Head of caudate nucleus (tissue), 42 donors: ENCODE measurements at regions not wholly inside any gene's neighbourhood (a gene's known extent, or its start where the extent isn't known, plus 50 kb on each side); places are given as distances from the start of the nearest gene placed in this dataset.
"Not testable (repeated sequence)": the region's sequence is repeated elsewhere in the genome, so short reads cannot be mapped to it uniquely, and the experiment has no call there.

Experiments used
- DNase-seq, 42 donors: peaks; one replicate each; pipeline versions ENCODE4 v3.0.0 to v3.0.0-alpha.2; 2020 to 2021; ENCODE audit warnings: mixed read lengths in 7 of 42
- intact Hi-C: fragments of 100-400 bp; cut with DNase I; formaldehyde crosslinking; loops from one replicate; pipeline ENCODE4 v1.15.0; 2022

DNA sequence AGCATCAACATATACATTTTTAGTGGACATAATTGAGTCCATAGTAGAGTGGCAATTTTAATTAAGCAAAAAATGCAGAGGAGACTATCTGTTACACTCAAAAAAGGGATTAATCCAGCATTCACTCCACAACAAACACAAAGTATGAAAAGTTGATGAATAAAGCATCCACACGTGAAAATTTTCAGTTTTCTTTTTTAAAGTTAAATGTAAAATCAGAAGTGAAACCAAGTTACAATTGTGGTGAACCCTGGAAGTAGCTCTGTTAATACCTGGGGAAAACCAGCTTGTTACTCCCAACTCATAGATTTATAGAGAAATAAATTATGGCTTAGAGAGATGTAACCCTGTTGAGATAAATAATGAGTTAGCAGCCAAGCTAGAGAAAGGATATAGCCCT is 807.8 kb downstream of the TRIB2 start:
- intact Hi-C loops = no loop called here
- no peak for DNase-seq

DNA sequence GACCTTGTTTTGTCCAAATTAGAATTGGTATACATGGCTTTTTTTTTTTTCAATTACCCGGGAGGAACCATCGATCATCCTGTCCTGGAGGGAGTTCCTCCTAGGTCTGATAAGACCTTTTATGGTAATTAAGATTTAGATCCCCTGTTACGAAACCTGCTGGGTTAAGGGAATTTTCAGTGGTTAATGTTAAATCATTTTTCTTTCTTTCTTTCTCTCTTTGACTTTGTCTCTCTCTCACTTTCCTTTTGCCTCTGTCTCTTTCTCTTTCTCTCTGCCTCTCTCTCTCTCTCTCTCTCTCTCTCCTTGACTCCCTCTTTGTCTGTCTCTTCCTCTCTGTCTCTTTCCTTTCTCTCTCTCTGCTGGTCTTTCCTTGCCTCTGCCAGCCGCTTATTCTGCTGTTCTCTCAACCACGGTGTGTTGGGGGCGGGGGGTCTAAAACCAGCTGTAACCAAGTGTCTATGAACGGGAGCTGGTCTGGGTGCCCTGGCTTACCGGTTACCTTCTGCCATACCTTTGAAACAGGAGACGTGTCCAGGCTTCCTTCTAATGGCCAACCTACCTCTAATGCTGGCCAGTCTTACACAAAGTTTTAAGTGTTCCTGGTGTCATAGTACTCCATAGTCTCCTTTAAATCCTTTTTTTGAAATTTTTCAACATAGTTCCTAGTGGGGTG is 815.1 kb downstream of the TRIB2 start:
- intact Hi-C loops, DNase-seq: not testable (repeated sequence)

DNA sequence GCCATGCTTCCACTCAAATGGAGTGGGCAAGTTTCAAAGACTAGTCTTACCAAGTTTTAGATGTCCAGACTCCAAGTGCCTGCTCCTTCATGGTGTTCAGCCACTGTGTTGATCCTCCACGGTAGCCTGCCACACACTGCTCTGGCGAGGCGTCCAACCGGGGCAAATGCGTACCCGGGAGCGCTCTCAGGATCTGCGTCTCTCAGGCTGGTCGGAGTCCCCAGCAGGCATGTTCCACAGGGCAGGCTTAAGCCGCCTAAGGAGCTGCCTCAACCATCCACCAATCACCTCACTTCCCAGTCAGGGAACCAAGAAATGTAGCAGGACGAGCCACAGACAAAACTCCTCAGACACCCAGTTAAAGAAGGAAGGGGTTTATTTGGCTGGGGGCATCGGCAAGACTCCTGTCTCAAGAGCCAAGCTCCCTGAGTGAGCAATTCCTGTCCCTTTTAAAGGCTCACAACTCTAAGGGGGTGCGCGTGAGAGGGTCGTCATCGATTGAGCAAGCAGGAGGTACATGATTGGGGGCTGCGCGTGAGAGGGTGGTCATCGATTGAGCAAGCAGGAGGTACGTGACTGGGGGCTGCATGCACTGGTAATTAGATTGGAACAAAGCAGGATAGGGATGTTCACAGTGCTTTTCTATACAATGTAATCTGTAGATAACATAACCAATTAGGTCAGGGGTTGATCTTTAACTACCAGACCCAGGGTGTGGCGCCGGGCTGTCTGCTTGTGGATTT is 816.2 kb downstream of the TRIB2 start:
- DNase-seq, intact Hi-C loops: not testable (repeated sequence)

DNA sequence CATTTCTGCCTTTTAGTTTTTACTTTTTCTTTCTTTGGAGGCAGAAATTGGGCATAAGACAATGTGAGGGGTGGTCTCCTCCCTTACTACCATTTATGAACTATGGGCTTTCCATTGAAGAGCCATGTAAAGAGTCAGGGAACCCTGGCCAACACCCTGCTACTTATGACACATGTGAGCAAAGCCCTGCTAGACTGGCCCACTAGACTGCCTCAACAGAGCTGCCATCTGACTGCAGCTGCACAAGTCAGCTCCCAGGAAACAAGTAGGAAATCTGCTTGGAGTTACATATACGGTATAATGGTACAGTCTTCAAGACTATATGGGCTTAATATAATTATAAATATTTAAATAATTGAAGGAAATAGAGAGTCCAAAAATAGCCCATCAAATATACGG is 816.8 kb downstream of the TRIB2 start:
- intact Hi-C loops = no loop called here
- DNase-seq = no peak

- DNase-seq = no peak
- intact Hi-C loops = no loop called here
Observed at GRCh38 chr2:13536941-13537340, 820.2 kb downstream of the TRIB2 start.

DNA sequence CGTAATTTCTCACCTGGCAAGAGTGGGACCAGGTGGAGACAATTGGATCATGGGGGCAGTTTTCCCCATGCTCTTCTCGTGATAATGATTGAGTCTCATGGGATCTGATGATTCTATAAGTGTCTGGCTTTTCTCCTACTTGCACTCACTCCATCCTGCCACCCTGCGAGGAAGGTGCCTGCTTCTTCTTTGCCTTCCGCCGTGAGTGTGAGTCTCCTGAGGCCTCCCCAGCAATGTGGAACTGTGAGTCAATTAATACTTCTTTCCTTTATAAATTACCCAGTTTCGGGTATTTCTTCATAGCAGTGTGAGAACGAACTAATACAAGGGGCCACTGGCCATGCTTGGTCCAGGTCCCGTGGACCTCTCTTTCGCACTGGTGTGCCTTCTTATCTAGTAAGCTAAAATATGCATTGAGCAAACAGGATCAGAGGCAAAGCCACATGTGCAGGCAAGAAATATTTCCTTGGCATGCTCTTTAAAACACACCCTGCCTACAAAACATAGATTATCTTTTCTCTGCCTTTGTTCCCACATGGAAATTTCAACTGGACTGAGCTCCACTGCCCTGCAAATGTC is 821.1 kb downstream of the TRIB2 start:
- intact Hi-C loops = no loop called here
- DNase-seq = no peak

- DNase-seq = no peak
- intact Hi-C loops = no loop called here
Observed at GRCh38 chr2:13539296-13539695, 822.6 kb downstream of the TRIB2 start.

GRCh38 chr2:13542061-13542460 is 825.3 kb downstream of the TRIB2 start:
- intact Hi-C loops = no loop called here
- DNase-seq = no peak

DNA sequence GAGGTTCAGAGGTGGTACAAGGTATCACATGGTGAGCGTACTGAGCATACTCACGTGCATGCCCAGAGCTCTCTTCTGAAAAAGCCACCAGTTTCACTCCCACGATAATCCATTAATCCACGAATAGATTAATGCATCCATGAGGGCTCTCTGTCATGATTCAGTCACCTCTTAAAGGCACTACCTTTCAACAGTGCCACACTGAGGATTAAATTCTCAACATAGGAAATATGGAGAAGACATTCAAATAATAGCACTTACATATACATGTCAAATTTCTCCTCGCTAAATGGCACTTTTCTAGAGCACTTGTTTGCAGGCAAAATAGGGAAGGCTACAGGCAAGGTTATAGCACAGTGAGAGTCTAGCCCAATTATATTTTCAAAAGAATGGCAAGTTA is 825.9 kb downstream of the TRIB2 start:
- DNase-seq = no peak
- intact Hi-C loops = no loop called here

- intact Hi-C loops = no loop called here
- no peak for DNase-seq
Observed at GRCh38 chr2:13543550-13543949, 826.8 kb downstream of the TRIB2 start.

GRCh38 chr2:13545320-13545719 is 828.6 kb downstream of the TRIB2 start:
- intact Hi-C loops = no loop called here
- no peak for DNase-seq

DNA sequence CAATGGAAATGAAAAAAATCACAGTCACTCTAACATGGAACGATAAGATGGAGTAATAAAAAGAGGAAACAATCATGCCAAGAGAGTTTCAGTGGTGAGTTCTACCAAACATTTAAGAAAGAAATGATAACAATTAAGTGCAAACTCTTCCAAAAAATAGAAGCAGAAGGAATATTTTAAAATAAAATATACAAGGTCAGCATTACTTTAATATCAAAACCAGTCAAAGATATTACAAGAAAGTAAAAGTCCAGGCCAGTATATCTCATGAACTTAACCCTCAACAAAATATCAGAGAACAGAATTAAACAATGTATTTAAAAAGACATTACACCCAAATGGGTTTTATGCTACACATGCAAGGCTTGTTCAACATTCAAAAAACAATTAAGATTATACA is 829.4 kb downstream of the TRIB2 start:
- intact Hi-C loops = no loop called here
- DNase-seq = no peak

GRCh38 chr2:13550285-13551231 is 833.8 kb downstream of the TRIB2 start:
- intact Hi-C loops = no loop called here

DNA sequence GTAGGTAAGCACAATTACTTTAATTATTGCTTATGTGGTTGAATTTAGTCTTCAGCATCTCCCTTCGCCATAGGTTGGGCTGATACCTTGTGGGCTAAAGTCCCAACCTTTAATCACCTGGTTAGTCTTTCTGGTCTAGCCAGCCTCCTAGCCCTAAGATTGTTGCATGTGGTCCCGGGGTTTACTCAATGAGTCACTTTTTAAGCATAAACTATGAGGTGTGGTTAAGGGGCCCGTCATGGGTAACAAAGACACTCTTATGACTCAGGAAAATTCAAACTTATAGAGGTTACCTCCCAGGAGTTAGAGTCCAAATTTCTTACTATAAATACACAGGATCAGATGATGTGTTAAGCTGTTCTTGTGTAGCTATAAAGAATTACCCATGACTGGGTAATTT is 841.6 kb downstream of the TRIB2 start:
- no peak for DNase-seq
- intact Hi-C loops = no loop called here

More at GRCh38 chr2:13550285-13551231, 833.8 kb downstream of the TRIB2 start:
- no peak for DNase-seq

DNA sequence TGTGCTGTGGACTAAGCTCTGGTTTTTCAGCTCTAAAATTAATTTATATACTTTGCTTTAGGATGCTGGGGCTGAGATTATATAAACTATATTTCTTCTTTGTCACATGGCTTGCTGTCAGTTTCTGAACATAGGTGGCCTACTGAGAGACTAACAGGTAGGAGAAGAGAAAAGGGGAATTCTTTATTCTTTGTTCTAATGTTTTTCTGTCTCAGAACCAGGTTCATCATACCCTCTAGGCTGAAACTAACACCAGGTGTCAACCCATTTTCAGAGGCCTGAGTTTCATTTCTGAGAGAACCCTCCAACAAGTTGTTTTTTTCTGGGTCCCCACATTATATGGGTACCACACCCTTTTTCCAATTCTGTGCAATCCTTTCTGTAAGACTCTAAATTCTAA is 843.6 kb downstream of the TRIB2 start:
- intact Hi-C loops = no loop called here
- DNase-seq = no peak

- intact Hi-C loops = no loop called here
- no peak for DNase-seq
Observed at GRCh38 chr2:13572466-13572865, 855.7 kb downstream of the TRIB2 start.

DNA sequence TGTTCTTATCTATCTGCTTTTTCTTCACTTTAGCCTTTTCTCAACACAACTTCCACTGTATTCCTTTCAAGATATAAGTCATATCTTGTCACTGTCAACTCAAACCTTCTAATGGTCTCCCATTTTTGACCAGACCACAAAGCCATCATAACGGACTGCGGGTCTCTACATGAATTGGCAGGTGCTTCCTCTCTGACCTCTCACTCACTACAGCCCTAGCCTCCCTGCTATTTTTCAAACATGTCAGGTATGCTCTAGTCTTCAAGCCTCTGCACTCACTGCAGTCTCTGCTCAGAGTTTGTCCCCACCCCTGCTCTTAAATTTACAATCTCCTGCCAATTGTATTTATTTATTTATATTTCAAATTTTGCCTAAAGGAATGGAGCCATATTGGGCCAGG is 858.1 kb downstream of the TRIB2 start:
- intact Hi-C loops = no loop called here
- no peak for DNase-seq

GRCh38 chr2:13576406-13577036 is 859.8 kb downstream of the TRIB2 start:
- DNase-seq = no peak
- intact Hi-C loops = no loop called here

DNA sequence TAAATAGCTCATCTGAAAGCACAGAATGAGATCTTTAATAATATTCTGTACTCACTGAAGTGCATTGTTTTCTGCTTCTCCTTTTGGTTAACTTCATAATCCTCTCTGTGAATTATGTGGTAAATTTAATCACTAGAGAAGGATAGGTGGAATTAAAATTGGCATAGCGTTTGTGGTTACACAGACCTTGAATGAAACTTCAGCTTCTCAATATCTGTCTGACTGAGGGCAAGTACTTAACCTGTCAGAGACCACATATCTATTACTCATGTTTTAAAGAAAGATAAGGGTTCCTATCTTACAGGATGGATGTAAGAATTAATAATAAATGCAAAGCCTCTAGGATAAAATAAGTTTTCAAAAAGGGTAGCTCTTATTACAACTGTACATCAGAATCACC is 861.8 kb downstream of the TRIB2 start:
- DNase-seq = no peak
- intact Hi-C loops = no loop called here
